ENCODE measurements at regions not wholly inside any gene's neighbourhood (a gene's known extent, or its start where the extent isn't known, plus 50 kb on each side); places are given as distances from the start of the nearest gene placed in this dataset.
A peak's percentile ranks its signal among the peaks of the same experiment; 100 is the strongest.
"Not testable (repeated sequence)": the region's sequence is repeated elsewhere in the genome, so short reads cannot be mapped to it uniquely, and the experiment has no call there.

DNA sequence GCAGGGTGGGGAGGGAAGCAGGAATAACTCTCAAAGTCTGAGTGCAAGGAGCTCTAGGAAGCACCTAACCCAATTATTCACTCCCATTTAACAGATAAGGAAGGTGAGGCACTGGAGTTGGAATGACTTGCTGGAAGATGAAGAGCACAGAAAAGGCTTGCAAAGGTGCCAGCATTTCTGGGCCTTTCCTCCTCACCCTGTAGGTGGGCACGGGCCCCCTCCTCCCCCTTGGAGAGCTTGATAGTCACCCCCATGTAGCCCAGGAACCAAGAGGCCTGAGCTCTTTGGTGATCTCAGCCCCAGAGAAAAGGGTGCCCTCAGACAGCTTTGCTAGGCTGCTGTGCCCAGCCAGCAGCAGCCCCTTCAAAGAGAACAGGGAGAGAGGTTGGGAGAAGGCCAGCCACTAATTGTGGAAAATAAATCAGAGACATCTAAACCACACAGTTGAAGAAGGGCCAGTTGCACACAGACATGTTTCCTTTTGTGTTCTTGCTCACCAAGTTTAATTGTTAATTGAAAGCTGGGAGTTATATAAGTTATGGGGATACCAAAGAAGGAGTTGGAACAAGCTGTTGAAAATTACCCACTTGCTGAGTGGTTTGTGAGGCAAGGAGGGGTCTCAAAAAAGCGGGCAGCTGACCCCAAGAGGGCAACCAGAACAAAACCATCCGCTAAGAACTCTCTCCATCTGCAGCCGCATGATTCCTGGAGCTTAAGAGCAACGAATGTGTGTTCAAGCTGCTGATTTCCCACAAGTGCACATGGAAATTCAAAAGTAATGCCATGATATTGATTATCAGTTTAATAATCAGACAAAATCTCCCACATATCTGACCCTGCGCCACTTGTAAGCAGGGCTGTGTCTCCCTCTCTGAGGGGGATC is 77.0 kb downstream of the MRPL14 start:
- DNase-seq (ENCODE audit: low spot score), result no peak

- no peak for DNase-seq (ENCODE audit: low spot score)
Measured at GRCh38 chr6:44049163-44049988, 77.9 kb downstream of the MRPL14 start.

DNA sequence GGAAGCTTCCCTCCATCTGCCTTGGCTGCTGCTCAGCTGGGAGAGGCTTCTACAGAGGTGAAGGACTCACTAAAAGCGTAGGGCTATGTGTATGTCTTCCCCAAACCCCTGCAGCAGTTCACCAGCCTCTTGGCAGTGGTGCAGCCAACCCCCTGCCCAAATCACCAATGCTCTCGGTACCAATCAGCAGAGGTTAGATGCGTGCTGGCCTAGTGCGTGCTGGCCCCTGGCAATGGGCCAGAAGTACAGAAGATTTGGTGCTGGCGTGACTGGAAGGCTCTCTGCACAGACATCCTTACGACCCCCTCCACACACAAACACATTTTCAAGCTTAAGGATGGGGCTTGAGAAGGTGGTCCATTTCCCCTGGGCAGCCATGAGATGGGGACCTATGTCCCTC is 79.0 kb downstream of the MRPL14 start:
- DNase-seq (ENCODE audit: low spot score), result no peak

- DNase-seq (ENCODE audit: low spot score), result no peak
Measured at GRCh38 chr6:44047801-44048200, 79.5 kb downstream of the MRPL14 start.

- DNase-seq (ENCODE audit: low spot score), result no peak
Measured at GRCh38 chr6:44047179-44047546, 80.1 kb downstream of the MRPL14 start.

GRCh38 chr6:44046516-44047178 is 80.6 kb downstream of the MRPL14 start:
- no peak for DNase-seq (ENCODE audit: low spot score)

DNA sequence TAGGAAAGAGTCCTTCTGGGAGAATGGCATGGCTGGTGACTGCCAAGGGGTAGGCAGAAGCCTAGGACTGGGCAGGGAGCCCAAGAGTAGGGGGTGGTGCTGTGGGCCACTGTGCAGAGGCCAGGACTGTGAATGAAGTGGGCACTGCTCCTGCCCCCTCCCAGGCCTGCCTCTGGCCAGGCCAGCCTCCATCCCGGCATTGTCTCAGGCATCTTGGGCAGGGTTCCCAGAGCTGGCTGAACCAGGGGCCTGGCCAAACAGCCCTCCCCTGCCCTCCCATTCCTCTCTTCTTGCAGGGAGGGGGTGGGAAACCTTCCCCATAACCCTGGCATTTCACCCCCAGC is 81.6 kb downstream of the MRPL14 start:
- DNase-seq (ENCODE audit: low spot score), result no peak

DNA sequence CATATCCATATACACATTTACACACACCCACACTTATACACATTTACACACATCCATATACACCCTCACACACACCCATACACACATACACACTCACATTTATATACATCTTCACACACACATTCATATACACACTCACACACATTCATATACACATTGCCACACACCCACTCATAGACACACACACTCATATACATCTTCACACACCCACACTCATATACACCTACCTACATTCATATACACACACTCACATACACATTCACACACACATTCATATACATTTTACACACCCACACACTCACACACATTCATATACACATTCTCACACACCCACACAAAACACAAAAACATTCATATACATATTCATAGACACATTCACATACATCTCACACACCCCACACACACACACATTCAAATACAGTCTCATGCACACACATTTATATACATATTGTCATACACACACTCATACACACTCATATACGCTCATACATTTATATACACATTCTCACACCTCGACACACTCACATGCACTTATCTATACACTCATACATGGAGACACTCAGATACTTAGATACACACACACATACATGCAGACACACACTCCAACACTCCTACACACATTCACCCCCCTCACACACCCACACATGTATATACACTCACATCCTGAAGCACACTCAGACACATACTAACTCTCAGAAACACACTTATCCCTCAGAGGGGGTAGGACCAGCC is 82.1 kb downstream of the MRPL14 start:
- DNase-seq (ENCODE audit: low spot score), result no peak

DNA sequence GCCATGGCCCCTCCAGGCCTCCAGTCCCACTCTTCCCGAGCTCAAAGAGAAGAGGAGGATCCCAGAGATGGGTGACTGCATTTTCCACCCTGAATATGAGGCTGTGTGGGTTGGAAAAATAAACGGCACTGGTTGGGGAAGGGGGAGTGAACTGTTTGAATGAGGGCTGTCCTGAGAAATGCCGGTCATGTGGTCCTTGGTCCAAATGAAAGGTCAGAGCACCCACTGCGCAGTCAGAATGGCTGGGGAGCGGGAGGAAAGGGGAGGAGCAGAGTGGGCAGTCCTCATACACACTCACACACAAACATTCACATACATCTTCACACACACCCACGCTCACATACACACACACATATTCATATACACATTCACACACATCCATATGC is 83.1 kb downstream of the MRPL14 start:
- DNase-seq (ENCODE audit: low spot score), result peak; percentile 91

DNA sequence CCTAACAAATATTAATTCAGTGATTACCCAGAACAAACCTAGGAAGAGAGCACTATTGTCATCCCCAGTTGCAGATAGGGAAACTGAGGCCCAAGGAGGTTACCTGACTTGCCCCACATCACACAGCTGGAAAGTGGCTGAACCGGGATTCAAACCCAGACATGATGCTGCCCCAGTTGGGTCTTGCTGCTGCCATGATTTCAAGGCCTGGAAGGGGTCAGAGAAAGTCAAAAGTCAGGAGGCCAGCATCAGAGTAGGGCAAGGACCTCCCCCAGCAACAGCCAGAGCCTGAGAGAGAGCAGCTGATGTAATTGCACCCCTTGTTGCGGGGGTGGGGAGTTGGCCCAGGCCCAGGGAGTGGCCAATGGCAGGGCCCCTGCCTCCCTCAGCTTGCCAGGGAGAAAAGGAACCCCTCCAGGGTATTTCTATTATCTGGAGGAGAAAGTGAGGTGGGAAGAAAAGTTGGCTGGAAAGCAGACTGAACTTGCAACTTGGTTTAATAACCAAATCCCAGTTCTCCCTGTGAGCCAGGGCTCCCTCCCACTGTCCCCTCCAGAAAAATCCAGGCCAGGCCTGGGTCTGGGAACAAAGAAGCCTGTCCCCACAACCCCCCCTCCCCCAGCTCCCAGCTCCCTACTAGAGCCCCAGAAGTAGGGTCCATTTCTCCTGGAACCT is 83.6 kb downstream of the MRPL14 start:
- DNase-seq (ENCODE audit: low spot score), result peak; percentile 63

DNA sequence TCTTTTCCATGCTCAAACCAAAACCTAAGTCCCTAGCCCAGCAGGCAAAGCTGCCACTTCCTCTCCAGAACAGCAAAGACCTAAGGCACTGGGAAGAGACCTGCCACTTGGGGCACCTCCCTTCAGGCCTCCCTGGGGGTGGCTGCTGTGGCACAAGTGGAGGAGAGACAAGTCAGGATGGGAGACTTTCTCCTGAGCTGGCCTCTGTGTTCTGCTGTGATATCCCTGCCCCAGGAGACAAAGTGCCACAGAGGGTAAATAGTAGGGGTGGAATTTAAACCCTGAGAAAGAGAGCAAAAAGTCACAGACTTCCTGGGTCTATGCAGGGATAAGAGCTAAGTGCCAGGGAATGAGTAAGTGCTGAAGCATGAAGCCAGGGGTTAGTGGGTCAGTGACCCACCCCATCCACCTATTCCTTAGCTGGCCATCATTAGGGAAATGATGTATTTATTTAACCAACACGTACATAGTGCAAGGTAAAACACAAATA is 84.2 kb downstream of the MRPL14 start:
- no peak for DNase-seq (ENCODE audit: low spot score)

DNA sequence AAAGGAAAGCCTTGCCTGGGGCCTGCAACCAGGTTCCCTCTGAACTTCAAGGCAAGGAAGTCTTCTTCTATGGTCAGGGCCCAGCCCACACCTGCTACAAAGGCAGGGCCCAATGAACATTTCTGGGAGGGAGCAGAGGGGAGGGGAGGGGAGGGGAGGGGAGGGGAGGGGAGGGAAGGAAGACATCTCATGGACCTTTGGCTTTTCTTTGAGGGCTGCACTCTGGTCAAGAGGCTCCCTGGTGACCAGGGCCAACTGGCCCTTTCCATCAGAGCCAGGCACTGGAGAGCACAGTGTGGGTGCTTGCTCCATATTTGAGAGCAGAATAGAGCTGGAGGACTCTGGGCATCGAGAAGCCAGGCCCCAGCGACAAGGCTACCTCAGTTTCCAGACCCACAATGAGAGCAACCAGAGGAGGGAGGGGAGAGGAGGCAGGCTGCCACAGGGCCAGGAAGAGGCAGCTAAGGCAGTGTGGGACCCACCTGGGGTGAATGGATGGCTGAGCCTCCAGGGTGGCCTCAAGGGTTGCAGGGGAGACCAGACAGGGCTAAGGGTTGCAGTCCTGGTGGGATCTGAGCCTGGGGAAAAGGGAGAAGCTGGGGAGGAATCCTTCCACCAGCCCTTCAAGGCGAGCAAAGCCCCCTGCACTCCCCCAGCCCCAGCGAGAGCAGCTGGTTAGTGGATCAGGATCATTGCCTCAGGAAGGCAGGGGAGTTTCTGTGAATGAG is 84.8 kb downstream of the MRPL14 start:
- no peak for DNase-seq (ENCODE audit: low spot score)

DNA sequence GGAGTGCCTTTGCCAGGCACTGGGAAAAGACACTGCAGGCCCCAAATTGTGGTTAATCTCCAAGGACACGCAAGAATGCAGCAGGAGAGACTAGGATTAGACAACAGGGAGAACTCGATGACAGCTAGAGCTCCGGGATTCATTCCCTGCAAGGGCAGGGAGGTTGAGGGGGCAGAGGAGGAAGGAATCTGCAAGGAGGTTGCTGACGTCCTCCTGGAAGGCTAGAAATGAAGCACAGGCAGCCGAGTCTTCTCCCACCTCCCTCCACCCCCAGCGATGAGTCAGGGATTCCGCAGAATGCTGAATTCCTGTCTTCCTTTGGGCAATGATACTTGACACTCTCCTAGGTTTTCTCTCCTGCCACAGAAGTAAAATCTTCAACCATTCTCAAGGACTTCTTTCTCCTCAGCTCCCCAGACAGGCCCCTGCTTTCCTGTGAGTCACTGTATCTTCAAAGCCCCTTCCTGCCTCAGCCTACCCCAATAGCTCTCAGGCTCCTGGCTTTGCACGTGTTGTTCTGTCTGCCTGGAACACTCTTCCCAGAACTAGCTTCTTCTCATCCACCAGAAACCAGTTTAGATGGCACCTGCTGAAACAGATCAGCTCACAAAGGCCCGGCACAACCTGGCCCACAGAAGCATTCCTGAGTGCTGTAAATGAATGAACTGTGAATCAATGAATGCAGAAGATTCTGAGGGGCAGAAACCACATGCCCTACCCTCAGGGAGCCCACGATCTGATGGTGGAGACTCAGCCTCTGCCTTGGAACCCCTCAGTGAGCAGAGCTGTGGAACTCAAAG is 85.6 kb downstream of the MRPL14 start:
- DNase-seq (ENCODE audit: low spot score), result peak; percentile 97

DNA sequence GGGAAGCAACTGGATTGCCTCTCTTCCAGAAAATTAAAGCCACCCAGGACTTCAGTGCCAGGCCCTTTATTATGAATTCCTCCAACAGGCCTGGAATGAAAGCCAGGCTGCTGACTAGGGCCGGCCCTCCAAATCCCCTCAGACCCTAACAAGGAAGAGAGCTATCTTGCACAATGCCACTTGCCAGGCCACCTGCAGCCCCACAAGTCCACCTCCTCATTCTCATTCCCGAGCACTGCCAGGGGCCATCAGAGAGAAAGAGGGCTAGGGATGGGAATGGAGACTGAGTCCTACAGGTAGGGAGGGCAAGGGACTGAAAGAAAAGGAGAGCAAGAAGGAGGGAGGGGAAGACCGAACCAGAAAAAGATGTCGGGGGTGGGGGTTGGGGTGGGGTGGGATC is 86.5 kb downstream of the MRPL14 start:
- no peak for DNase-seq (ENCODE audit: low spot score)

DNA sequence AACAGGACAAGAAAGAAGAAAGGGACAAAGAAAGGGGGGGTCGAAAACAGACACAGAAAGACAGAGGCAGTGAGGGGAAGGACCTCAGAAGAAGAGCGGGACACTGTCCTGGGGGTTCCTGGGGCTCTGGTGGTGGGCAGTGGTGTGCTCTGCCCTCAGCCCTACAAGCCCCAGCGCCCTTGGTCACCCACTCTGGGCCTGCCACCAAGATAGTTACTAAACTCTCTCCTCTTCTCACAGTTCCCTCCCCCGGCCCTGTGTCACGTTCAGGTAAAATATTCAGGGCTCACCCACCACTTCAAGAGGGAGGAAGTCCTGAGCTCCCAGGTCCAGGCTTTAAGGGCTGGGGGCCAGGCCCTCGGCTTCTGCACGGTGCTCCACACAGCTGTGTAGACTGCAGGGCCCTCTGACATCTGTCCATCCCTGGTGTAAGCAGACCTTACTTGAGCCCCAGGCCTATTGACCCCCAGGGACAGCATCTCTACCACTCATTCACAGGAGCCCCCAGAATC is 87.4 kb downstream of the MRPL14 start:
- no peak for DNase-seq (ENCODE audit: low spot score)

- DNase-seq (ENCODE audit: low spot score), result no peak
Measured at GRCh38 chr6:44039191-44039719, 88.0 kb downstream of the MRPL14 start.

DNA sequence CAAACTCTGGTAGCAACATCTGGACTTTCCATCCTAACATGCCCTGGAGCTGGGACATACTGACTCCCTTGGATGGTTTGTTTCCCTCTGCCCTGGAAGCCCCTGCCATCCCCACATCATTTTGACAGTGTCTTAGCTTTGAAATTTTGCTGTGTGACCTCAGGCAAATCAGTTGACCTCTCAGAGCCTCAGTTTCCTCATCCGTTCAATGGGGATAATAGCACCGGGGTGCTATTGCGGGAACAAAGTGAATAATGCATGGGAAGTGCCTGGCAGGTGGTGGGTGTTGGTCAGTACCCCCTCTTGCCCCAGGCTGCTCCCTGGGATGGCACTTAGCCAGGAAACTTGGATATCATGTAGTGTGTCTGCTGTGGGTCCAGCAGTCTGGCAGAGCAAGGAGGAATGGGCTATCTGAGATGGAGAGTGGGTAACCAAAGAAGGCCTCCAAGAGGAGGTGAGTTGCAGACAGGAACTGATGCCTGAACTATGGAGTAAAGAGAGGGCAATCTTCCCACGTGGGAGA is 88.6 kb downstream of the MRPL14 start:
- DNase-seq (ENCODE audit: low spot score), result no peak

- no peak for DNase-seq (ENCODE audit: low spot score)
Measured at GRCh38 chr6:44037847-44038542, 89.3 kb downstream of the MRPL14 start.

DNA sequence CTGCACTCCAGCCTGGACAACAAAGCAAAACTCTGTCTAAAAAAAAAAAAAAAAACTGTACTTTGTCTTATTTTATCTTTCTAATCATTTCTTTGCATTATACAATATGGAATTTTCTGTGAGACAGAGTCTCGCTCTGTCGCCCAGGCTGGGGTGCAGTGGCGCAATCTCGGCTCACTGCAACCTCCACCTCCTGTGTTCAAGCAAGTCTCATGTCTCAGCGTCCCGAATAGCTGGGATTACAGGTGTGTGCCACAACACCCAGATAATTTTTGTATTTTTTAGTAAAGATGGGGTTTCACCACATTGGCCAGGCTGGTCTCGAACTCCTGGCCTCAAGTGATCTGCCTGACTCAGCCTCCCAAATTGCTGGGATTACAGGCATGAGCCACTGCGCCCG is 90.0 kb downstream of the MRPL14 start:
- DNase-seq (ENCODE audit: low spot score), result not testable (repeated sequence)
